Tibial nerve (tissue), 3 donors: ENCODE measurements at regions not wholly inside any gene's neighbourhood (a gene's known extent, or its start where the extent isn't known, plus 50 kb on each side); places are given as distances from the start of the nearest gene placed in this dataset.
"Not testable (repeated sequence)": the region's sequence is repeated elsewhere in the genome, so short reads cannot be mapped to it uniquely, and the experiment has no call there.

Experiments
- POLR2A ChIP-seq, 2 donors: fragments of 450-650 bp; IDR thresholded peaks; one replicate each; pipeline ENCODE4 v1.6.1; 2017; ENCODE audit warnings: antibody characterized with exemption in 2 of 2, mild to moderate bottlenecking in 2 of 2, moderate library complexity in 2 of 2
- TF ChIP-seq, protein P1 (sequence below), 5 experiments: fragments of 200-600 bp in 3 of 5; fragments of 450-650 bp in 2 of 5; sonication (generic) in 3 of 5; IDR thresholded peaks; one replicate each; pipeline ENCODE4 v1.5.1; 2016 to 2019; ENCODE audit warnings: antibody characterized with exemption in 5 of 5, mild to moderate bottlenecking in 3 of 5, moderate library complexity in 2 of 5

DNA sequence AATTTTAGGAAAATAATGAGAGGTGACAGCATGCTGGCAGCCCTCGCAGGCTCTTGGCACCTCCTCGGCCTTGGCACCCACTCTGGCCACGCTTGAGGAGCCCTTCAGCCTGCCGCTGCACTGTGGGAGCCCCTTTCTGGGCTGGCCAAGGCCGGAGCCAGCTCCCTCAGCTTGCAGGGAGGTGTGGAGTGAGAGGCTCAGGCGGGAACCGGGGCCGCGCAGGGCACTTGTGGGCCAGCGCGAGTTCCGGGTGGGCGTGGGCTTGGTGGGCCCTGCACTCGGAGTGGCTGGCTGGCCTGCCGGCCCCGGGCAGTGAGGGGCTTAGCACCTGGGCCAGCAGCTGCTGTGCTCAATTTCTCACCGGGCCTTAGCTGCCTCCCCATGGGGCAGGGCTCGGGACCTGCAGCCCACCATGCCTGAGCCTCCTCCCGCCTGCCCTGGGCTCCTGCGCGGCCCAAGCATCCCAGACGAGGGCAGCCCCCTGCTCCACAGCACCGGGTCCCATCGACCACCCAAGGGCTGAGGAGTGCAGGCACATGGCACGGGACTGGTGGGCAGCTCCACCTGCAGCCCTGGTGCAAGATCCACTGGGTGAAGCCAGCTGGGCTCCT is 299.3 kb upstream of the MDFIC2 start:
- TF ChIP-seq, protein P1, sequence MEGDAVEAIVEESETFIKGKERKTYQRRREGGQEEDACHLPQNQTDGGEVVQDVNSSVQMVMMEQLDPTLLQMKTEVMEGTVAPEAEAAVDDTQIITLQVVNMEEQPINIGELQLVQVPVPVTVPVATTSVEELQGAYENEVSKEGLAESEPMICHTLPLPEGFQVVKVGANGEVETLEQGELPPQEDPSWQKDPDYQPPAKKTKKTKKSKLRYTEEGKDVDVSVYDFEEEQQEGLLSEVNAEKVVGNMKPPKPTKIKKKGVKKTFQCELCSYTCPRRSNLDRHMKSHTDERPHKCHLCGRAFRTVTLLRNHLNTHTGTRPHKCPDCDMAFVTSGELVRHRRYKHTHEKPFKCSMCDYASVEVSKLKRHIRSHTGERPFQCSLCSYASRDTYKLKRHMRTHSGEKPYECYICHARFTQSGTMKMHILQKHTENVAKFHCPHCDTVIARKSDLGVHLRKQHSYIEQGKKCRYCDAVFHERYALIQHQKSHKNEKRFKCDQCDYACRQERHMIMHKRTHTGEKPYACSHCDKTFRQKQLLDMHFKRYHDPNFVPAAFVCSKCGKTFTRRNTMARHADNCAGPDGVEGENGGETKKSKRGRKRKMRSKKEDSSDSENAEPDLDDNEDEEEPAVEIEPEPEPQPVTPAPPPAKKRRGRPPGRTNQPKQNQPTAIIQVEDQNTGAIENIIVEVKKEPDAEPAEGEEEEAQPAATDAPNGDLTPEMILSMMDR (IDR thresholded peaks at IDR 0.05) = not testable (repeated sequence)
- not testable (repeated sequence) for TF ChIP-seq POLR2A (IDR thresholded peaks at IDR 0.05)
